HepG2 (cell line): ENCODE measurements at regions not wholly inside any gene's neighbourhood (a gene's known extent, or its start where the extent isn't known, plus 50 kb on each side); places are given as distances from the start of the nearest gene placed in this dataset.

Experiments
- BRCA1 ChIP-seq: sonication (generic); formaldehyde crosslinking; IDR thresholded peaks from 2 replicates; pipeline ENCODE4 v1.4.0; 2020; ENCODE audit warnings: missing genetic modification reagents
- CSRNP1 ChIP-seq: sonication (generic); formaldehyde crosslinking; IDR thresholded peaks from 2 replicates; pipeline ENCODE4 v1.8.1; 2023; ENCODE audit warnings: mild to moderate bottlenecking, missing genetic modification reagents
- CTCF ChIP-seq: sonication (generic); formaldehyde crosslinking; IDR thresholded peaks from 2 replicates; pipeline ENCODE4 v1.5.0; 2020; ENCODE audit warnings: mild to moderate bottlenecking, missing genetic modification reagents, moderate library complexity
- MAFF ChIP-seq: IDR thresholded peaks from 2 replicates; pipeline ENCODE4 v1.6.1; 2011; ENCODE audit warnings: low read depth, low read length, improper control_type of control experiment
- MLXIP ChIP-seq: sonication (generic); formaldehyde crosslinking; IDR thresholded peaks from 2 replicates; pipeline ENCODE4 v1.9.0; 2021; ENCODE audit warnings: missing genetic modification reagents, borderline replicate concordance
- RAD21 ChIP-seq: fragments of 450-650 bp; formaldehyde crosslinking; IDR thresholded peaks from 2 replicates; pipeline ENCODE4 v1.5.0; 2020; ENCODE audit warnings: mild to moderate bottlenecking
- SMC3 ChIP-seq: IDR thresholded peaks from 2 replicates; pipeline ENCODE4 v1.6.1; 2011; ENCODE audit warnings: low read length, improper control_type of control experiment
- TRIM22 ChIP-seq: fragments of 450-650 bp; IDR thresholded peaks from 2 replicates; pipeline ENCODE4 v1.6.1; 2017
- USF2 ChIP-seq, 2 experiments: sonication (generic) in 1 of 2; formaldehyde crosslinking in 1 of 2; IDR thresholded peaks; 2 replicates each; pipeline versions ENCODE4 v1.5.1 to v1.6.1; 2011 to 2020; ENCODE audit warnings: borderline replicate concordance in 1 of 2, low read depth in 1 of 2, low read length in 1 of 2, mild to moderate bottlenecking in 1 of 2, missing genetic modification reagents in 1 of 2, moderate library complexity in 1 of 2
- ZBTB37 ChIP-seq: sonication (generic); formaldehyde crosslinking; IDR thresholded peaks from 2 replicates; pipeline ENCODE4 v1.4.0; 2020; ENCODE audit warnings: mild to moderate bottlenecking, missing genetic modification reagents
- ZNF792 ChIP-seq: IDR thresholded peaks from 2 replicates; pipeline ENCODE4 v1.6.1; 2016

GRCh38 chr5:155101697-155102096, 88.1 kb downstream of the KIF4B start:
- no peak for TF ChIP-seq SMC3
- TF ChIP-seq RAD21, result no peak
- no peak for TF ChIP-seq USF2 (IDR thresholded peaks at IDR 0.05; ENCODE audit: low read depth, low read length)
- TF ChIP-seq USF2 (CRISPR knock-in tag; IDR thresholded peaks at IDR 0.05; ENCODE audit: borderline replicate concordance), result no peak
- no peak for TF ChIP-seq ZBTB37 (CRISPR knock-in tag)
- no peak for TF ChIP-seq CSRNP1 (CRISPR knock-in tag)
- no peak for TF ChIP-seq MLXIP (CRISPR knock-in tag)
- TF ChIP-seq MAFF, result no peak
- TF ChIP-seq CTCF (CRISPR knock-in tag), result no peak
- no peak for TF ChIP-seq ZNF792 (CRISPR knock-in tag)
- no peak for TF ChIP-seq BRCA1 (CRISPR knock-in tag)
- no peak for TF ChIP-seq TRIM22
